OCI-LY7 (cell line): ENCODE measurements at regions not wholly inside any gene's neighbourhood (a gene's known extent, or its start where the extent isn't known, plus 50 kb on each side); places are given as distances from the start of the nearest gene placed in this dataset.

ENCODE experiments used
- CTCF ChIP-seq: fragments of 200-600 bp; sonication (generic); conservative IDR thresholded peaks from 2 replicates; pipeline ENCODE4 v1.5.1; 2014; ENCODE audit warnings: mild to moderate bottlenecking, antibody characterized with exemption, low read length, moderate library complexity, mixed read lengths
- EZH2phosphoT487 ChIP-seq: fragments of 200-600 bp; sonication (generic); IDR thresholded peaks from 2 replicates; pipeline ENCODE4 v1.6.1; 2018; ENCODE audit warnings: low read depth, borderline replicate concordance, mild to moderate bottlenecking, mixed run types, antibody characterized with exemption, low read length, moderate library complexity, mixed read lengths

GRCh38 chr17:14594690-14595089, 293.8 kb downstream of the HS3ST3B1 start:
- TF ChIP-seq CTCF (no peak), EZH2phosphoT487 (no peak)
